Endothelial cell of umbilical vein (primary cell): ENCODE measurements at regions not wholly inside any gene's neighbourhood (a gene's known extent, or its start where the extent isn't known, plus 50 kb on each side); places are given as distances from the start of the nearest gene placed in this dataset.

ENCODE experiments used
- BruUV-seq: library from RNA; stranded (reverse); fragments of 400-500 nt; replicated peaks from 2 replicates; lab custom pipeline; 2021; lab: Mats Ljungman, UMichigan
- CTCF ChIA-PET: fragments of 300-600, 350-600 bp; sonication (Branson Sonifier 250); formaldehyde crosslinking; loops from one replicate; lab custom pipeline; 2021; ENCODE audit warnings: antibody characterized with exemption, inconsistent platforms; lab: Charles Lee
- POLR2A ChIA-PET: fragments of 300-600, 350-600 bp; sonication (Branson Sonifier 250); formaldehyde crosslinking; loops from one replicate; lab custom pipeline; 2021; ENCODE audit warnings: antibody characterized with exemption, inconsistent platforms; lab: Charles Lee
- DNase-seq: peaks from one replicate; pipeline ENCODE4 v3.0.0-alpha.2; 2011; ENCODE audit warnings: low read depth, low spot score
- FAIRE-seq: peaks from 2 replicates; lab custom pipeline; 2011; peaks lifted over from hg19 to GRCh38; lab: Jason Lieb, UNC
- H2AFZ ChIP-seq: 2 replicates; pipeline ENCODE4 v1.6.0; 2012; ENCODE audit warnings: low read depth, low read length, control low read depth, inconsistent platforms
- H3K27ac ChIP-seq: 2 replicates; pipeline ENCODE4 v1.5.1; 2011; ENCODE audit warnings: low read depth, mild to moderate bottlenecking, control low read depth, low read length, moderate library complexity; ENCODE audit not compliant: insufficient read depth
- H3K27me3 ChIP-seq, 2 experiments: 2 replicates each; pipeline versions ENCODE4 v1.6.0 to v1.6.1; 2011; ENCODE audit warnings: low read length in 2 of 2, mixed read lengths in 1 of 2; ENCODE audit not compliant: control insufficient read depth in 2 of 2, insufficient read depth in 2 of 2
- H3K36me3 ChIP-seq, 2 experiments: 2 replicates in 1 of 2; 3 replicates in 1 of 2; pipeline ENCODE4 v1.5.1; 2011; ENCODE audit warnings: low read length in 2 of 2, mild to moderate bottlenecking in 1 of 2, moderate library complexity in 1 of 2; ENCODE audit not compliant: control insufficient read depth in 2 of 2, insufficient read depth in 2 of 2; ENCODE audit errors: extremely low read depth in 1 of 2
- H3K4me1 ChIP-seq: 3 replicates; pipeline ENCODE4 v1.5.1; 2011; ENCODE audit warnings: mild to moderate bottlenecking, low read length; ENCODE audit not compliant: control insufficient read depth, insufficient read depth; ENCODE audit errors: extremely low read depth
- H3K4me2 ChIP-seq: 2 replicates; pipeline ENCODE4 v1.6.1; 2011; ENCODE audit warnings: low read length, control low read depth, mixed read lengths; ENCODE audit not compliant: insufficient read depth
- H3K4me3 ChIP-seq, 3 experiments: fragments of 200-600 bp in 1 of 3; sonication (generic), shearing (Covaris generic) in 1 of 3; replicated peaks in 1 of 3; 2 replicates each; pipeline ENCODE4 v1.5.1; 2011 to 2016; ENCODE audit warnings: control low read depth in 3 of 3, low read length in 3 of 3, mild to moderate bottlenecking in 2 of 3, inconsistent platforms in 1 of 3, low read depth in 1 of 3, moderate library complexity in 1 of 3; ENCODE audit not compliant: insufficient read depth in 1 of 3
- H3K79me2 ChIP-seq: 2 replicates; pipeline ENCODE4 v1.6.0; 2012; ENCODE audit warnings: low read length, inconsistent platforms; ENCODE audit not compliant: control insufficient read depth, insufficient read depth
- H3K9ac ChIP-seq: replicated peaks from 2 replicates; pipeline ENCODE3; 2011; ENCODE audit warnings: low read length, control low read depth; ENCODE audit not compliant: insufficient read depth; ENCODE audit errors: extremely low read depth
- H3K9me1 ChIP-seq: replicated peaks from 3 replicates; pipeline ENCODE4 v1.6.0; 2011; ENCODE audit warnings: mild to moderate bottlenecking, low read length; ENCODE audit not compliant: control insufficient read depth, insufficient read depth; ENCODE audit errors: extremely low read depth
- H3K9me3 ChIP-seq: replicated peaks from 2 replicates; pipeline ENCODE4 v1.5.1; 2012; ENCODE audit warnings: low read length, inconsistent platforms; ENCODE audit not compliant: control insufficient read depth, insufficient read depth
- H4K20me1 ChIP-seq: replicated peaks from 2 replicates; pipeline ENCODE3; 2011; ENCODE audit warnings: mild to moderate bottlenecking, low read length; ENCODE audit not compliant: control insufficient read depth, insufficient read depth; ENCODE audit errors: extremely low read depth
- CTCF ChIP-seq, 2 donors: IDR thresholded peaks; 1 replicate in 1 of 2; 2 replicates in 1 of 2; pipeline ENCODE4 v1.5.1; 2011; ENCODE audit warnings: low read length in 2 of 2, mild to moderate bottlenecking in 2 of 2, moderate library complexity in 2 of 2, control low read depth in 1 of 2, inconsistent platforms in 1 of 2, low read depth in 1 of 2; ENCODE audit not compliant: insufficient read depth in 1 of 2; ENCODE audit errors: extremely low read depth in 1 of 2
- EZH2 ChIP-seq: IDR thresholded peaks from 2 replicates; pipeline ENCODE4 v1.6.1; 2012; ENCODE audit warnings: borderline replicate concordance, low read depth, mild to moderate bottlenecking, moderate library complexity, low read length, inconsistent platforms; ENCODE audit not compliant: severe bottlenecking
- FOS ChIP-seq: IDR thresholded peaks from 2 replicates; pipeline ENCODE4 v1.6.1; 2011; ENCODE audit warnings: mild to moderate bottlenecking, low read length, moderate library complexity, borderline replicate concordance; ENCODE audit not compliant: insufficient read depth
- GATA2 ChIP-seq: IDR thresholded peaks from 2 replicates; pipeline ENCODE4 v1.7.0; 2011; ENCODE audit warnings: low read depth, mild to moderate bottlenecking, moderate library complexity, mixed read lengths, low read length; ENCODE audit not compliant: insufficient read length, insufficient read depth
- JUN ChIP-seq: IDR thresholded peaks from 2 replicates; pipeline ENCODE4 v1.6.1; 2011; ENCODE audit warnings: borderline replicate concordance, low read depth; ENCODE audit not compliant: insufficient read length, insufficient read depth
- MAX ChIP-seq: IDR thresholded peaks from 2 replicates; pipeline ENCODE4 v1.6.1; 2011; ENCODE audit not compliant: insufficient read depth, insufficient read length
- MYC ChIP-seq: IDR thresholded peaks from one replicate; pipeline ENCODE4 v1.6.1; 2011; ENCODE audit warnings: mild to moderate bottlenecking, low read depth, low read length
- POLR2A ChIP-seq: IDR thresholded peaks from 2 replicates; pipeline ENCODE4 v1.6.1; 2012; ENCODE audit warnings: low read depth, mild to moderate bottlenecking, control low read depth, low read length
- POLR2AphosphoS5 ChIP-seq: IDR thresholded peaks from 2 replicates; pipeline ENCODE4 v1.6.1; 2012; ENCODE audit warnings: low read depth, mild to moderate bottlenecking, control low read depth, low read length, moderate library complexity; ENCODE audit not compliant: insufficient read depth
- dilution Hi-C: fragments of 300-500 bp; cut with MboI; formaldehyde crosslinking; loops from one replicate; pipeline ENCODE4 v1.15.0; 2019; ENCODE audit warnings: low sequenced_read_pairs; ENCODE audit not compliant: extremely low pct_ligation_motif_present
- intact Hi-C: fragments of 100-400 bp; cut with micrococcal nuclease; formaldehyde crosslinking; loops from one replicate; pipeline ENCODE4 v1.10.0; 2022

- H2AFZ ChIP-seq, result no peak overlapping the region
- dilution Hi-C loops (no loop called here), intact Hi-C loops (no loop called here)
- no peak overlapping the region for H3K4me2 ChIP-seq
- POLR2A ChIA-PET, result no interaction called here
- no peak overlapping the region for H3K9ac ChIP-seq
- no peaks in the 10 kb centered on the region for H3K9me1 ChIP-seq
- no peaks in the 10 kb centered on the region for H3K9me3 ChIP-seq
- no peak for FAIRE-seq
- no peak for DNase-seq
- H3K4me3 ChIP-seq, result no peak overlapping the region
- no peak overlapping the region for H3K27ac ChIP-seq
- CTCF ChIA-PET, result no interaction called here
- no peaks in the 10 kb centered on the region for H3K36me3 ChIP-seq
- no TSS peak for BruUV-seq
- no peaks in the 10 kb centered on the region for H3K79me2 ChIP-seq
- H3K4me1 ChIP-seq, result no peaks in the 10 kb centered on the region
- H4K20me1 ChIP-seq, result no peaks in the 10 kb centered on the region
- TF ChIP-seq MYC, result no peak
- no peak for TF ChIP-seq GATA2
- no peak for TF ChIP-seq CTCF (IDR thresholded peaks at IDR 0.05; ENCODE audit: extremely low read depth in 1 of 2, insufficient read depth in 1 of 2, low read depth in 1 of 2, low read length in 2 of 2)
- no peak for TF ChIP-seq EZH2
- TF ChIP-seq JUN, result no peak
- TF ChIP-seq POLR2A, result no peak
- TF ChIP-seq POLR2AphosphoS5, result no peak
- no peak for TF ChIP-seq FOS
- TF ChIP-seq MAX, result no peak
- H3K27me3 ChIP-seq, result no peaks in the 10 kb centered on the region
Measured at GRCh38 chr12:61301817-61302216, 958.4 kb upstream of the USP15 start.
